ENCODE measurements at regions not wholly inside any gene's neighbourhood (a gene's known extent, or its start where the extent isn't known, plus 50 kb on each side); places are given as distances from the start of the nearest gene placed in this dataset.

- TF ChIP-seq FOXP2 (optimal IDR thresholded peaks at IDR 0.05; ENCODE audit: borderline replicate concordance, extremely low read depth, extremely low read length, insufficient read depth) (no peak), TAF1 (IDR thresholded peaks at IDR 0.05; ENCODE audit: borderline replicate concordance, insufficient read depth, low read length) (no peak), POLR2AphosphoS5 (IDR thresholded peaks at IDR 0.05; ENCODE audit: low read depth, low read length) (no peak), SIN3A (IDR thresholded peaks at IDR 0.05; ENCODE audit: borderline replicate concordance, insufficient read depth, low read length) (no peak), REST (IDR thresholded peaks at IDR 0.05; ENCODE audit: insufficient read depth in 1 of 2, low read depth in 2 of 2, low read length in 2 of 2) (no peak)
Observed at GRCh38 chr4:59772641-59773139, 1427.4 kb upstream of the ADGRL3 start.

GRCh38 chr4:59805176-59805575, 1395.0 kb upstream of the ADGRL3 start:
- no peak for TF ChIP-seq SIN3A (IDR thresholded peaks at IDR 0.05; ENCODE audit: borderline replicate concordance, insufficient read depth, low read length)
- no peak for TF ChIP-seq FOXP2 (optimal IDR thresholded peaks at IDR 0.05; ENCODE audit: borderline replicate concordance, extremely low read depth, extremely low read length, insufficient read depth)
- TF ChIP-seq TAF1 (IDR thresholded peaks at IDR 0.05; ENCODE audit: borderline replicate concordance, insufficient read depth, low read length), result no peak
- TF ChIP-seq POLR2AphosphoS5 (IDR thresholded peaks at IDR 0.05; ENCODE audit: low read depth, low read length), result no peak
- no peak for TF ChIP-seq REST (IDR thresholded peaks at IDR 0.05; ENCODE audit: insufficient read depth in 1 of 2, low read depth in 2 of 2, low read length in 2 of 2)

- no peak for TF ChIP-seq FOXP2 (optimal IDR thresholded peaks at IDR 0.05; ENCODE audit: borderline replicate concordance, extremely low read depth, extremely low read length, insufficient read depth)
- no peak for TF ChIP-seq TAF1 (IDR thresholded peaks at IDR 0.05; ENCODE audit: borderline replicate concordance, insufficient read depth, low read length)
- TF ChIP-seq REST (IDR thresholded peaks at IDR 0.05; ENCODE audit: insufficient read depth in 1 of 2, low read depth in 2 of 2, low read length in 2 of 2), result no peak
- no peak for TF ChIP-seq POLR2AphosphoS5 (IDR thresholded peaks at IDR 0.05; ENCODE audit: low read depth, low read length)
- no peak for TF ChIP-seq SIN3A (IDR thresholded peaks at IDR 0.05; ENCODE audit: borderline replicate concordance, insufficient read depth, low read length)
Observed at GRCh38 chr4:59814402-59815010, 1385.6 kb upstream of the ADGRL3 start.

GRCh38 chr4:59818656-59819055, 1381.5 kb upstream of the ADGRL3 start:
- no peak for TF ChIP-seq FOXP2 (optimal IDR thresholded peaks at IDR 0.05; ENCODE audit: borderline replicate concordance, extremely low read depth, extremely low read length, insufficient read depth)
- no peak for TF ChIP-seq REST (IDR thresholded peaks at IDR 0.05; ENCODE audit: insufficient read depth in 1 of 2, low read depth in 2 of 2, low read length in 2 of 2)
- TF ChIP-seq POLR2AphosphoS5 (IDR thresholded peaks at IDR 0.05; ENCODE audit: low read depth, low read length), result no peak
- TF ChIP-seq TAF1 (IDR thresholded peaks at IDR 0.05; ENCODE audit: borderline replicate concordance, insufficient read depth, low read length), result no peak
- TF ChIP-seq SIN3A (IDR thresholded peaks at IDR 0.05; ENCODE audit: borderline replicate concordance, insufficient read depth, low read length), result no peak

All from PFSK-1 (cell line).